ENCODE measurements at regions not wholly inside any gene's neighbourhood (a gene's known extent, or its start where the extent isn't known, plus 50 kb on each side); places are given as distances from the start of the nearest gene placed in this dataset.

GRCh38 chr18:78378983-78379382 is 600.6 kb upstream of the SALL3 start:
- no peak overlapping the region for H3K4me3 ChIP-seq
- H3K27me3 ChIP-seq, result peaks cover 0 to 4% (median 0%) of the 10 kb centered on the region in 3 donors
- intact Hi-C loops (cut with DNase I; ENCODE audit: low total_unique reads), result no loop called here
- no peaks in the 10 kb centered on the region for H3K9me3 ChIP-seq
- TF ChIP-seq CTCF (IDR thresholded peaks at IDR 0.05) (no peak), POLR2A (IDR thresholded peaks at IDR 0.05) (no peak), EP300 (IDR thresholded peaks at IDR 0.05) (no peak), POLR2AphosphoS5 (IDR thresholded peaks at IDR 0.05) (no peak)
- DNase-seq, result no peak
- H3K27ac ChIP-seq, result no peak overlapping the region
- WGBS, 5 donors, result 83 to 90% (median 89%) methylated on average over 3 of the region's 3 CpGs
- no peaks in the 10 kb centered on the region for H3K36me3 ChIP-seq
- no peaks in the 10 kb centered on the region for H3K4me1 ChIP-seq

- TF ChIP-seq POLR2A (IDR thresholded peaks at IDR 0.05) (no peak), EP300 (IDR thresholded peaks at IDR 0.05) (no peak), CTCF (IDR thresholded peaks at IDR 0.05) (no peak), POLR2AphosphoS5 (IDR thresholded peaks at IDR 0.05) (no peak)
- no peak for DNase-seq
- Histone ChIP-seq H3K9me3 (peaks cover 0 to 9% (median 0%) of the 10 kb centered on the region in 4 donors), H3K4me1 (no peaks in the 10 kb centered on the region), H3K36me3 (no peaks in the 10 kb centered on the region), H3K27me3 (peaks cover 0 to 11% (median 0%) of the 10 kb centered on the region in 3 donors), H3K4me3 (no peak overlapping the region), H3K27ac (no peak overlapping the region)
- 85 to 92% (median 89%) methylated on average over 19 to 34 of the region's 34 CpGs for WGBS, 5 donors
- intact Hi-C loops (cut with DNase I; ENCODE audit: low total_unique reads), result no loop called here
Observed at GRCh38 chr18:78390348-78390951, 589.2 kb upstream of the SALL3 start.

GRCh38 chr18:78390952-78391348 is 588.7 kb upstream of the SALL3 start:
- intact Hi-C loops (cut with DNase I; ENCODE audit: low total_unique reads), result no loop called here
- Histone ChIP-seq H3K4me3 (no peak overlapping the region), H3K27me3 (peaks cover 0 to 11% (median 0%) of the 10 kb centered on the region in 3 donors), H3K4me1 (no peaks in the 10 kb centered on the region), H3K9me3 (peaks cover 0 to 9% (median 0%) of the 10 kb centered on the region in 4 donors), H3K27ac (no peak overlapping the region), H3K36me3 (no peaks in the 10 kb centered on the region)
- WGBS, 5 donors, result 89 to 96% (median 92%) methylated on average over 25 to 33 of the region's 33 CpGs
- no peak for DNase-seq
- TF ChIP-seq CTCF (IDR thresholded peaks at IDR 0.05) (no peak), POLR2A (IDR thresholded peaks at IDR 0.05) (no peak), EP300 (IDR thresholded peaks at IDR 0.05) (no peak), POLR2AphosphoS5 (IDR thresholded peaks at IDR 0.05) (no peak)

- WGBS, 5 donors, result 46 to 64% (median 53%) methylated on average over 14 of the region's 14 CpGs
- DNase-seq, result no peak
- intact Hi-C loops (cut with DNase I; ENCODE audit: low total_unique reads), result no loop called here
Observed at GRCh38 chr18:78393086-78393862, 586.3 kb upstream of the SALL3 start.

More at GRCh38 chr18:78393086-78393862, 586.3 kb upstream of the SALL3 start:
- no peak for TF ChIP-seq POLR2A (IDR thresholded peaks at IDR 0.05)
- no peak for TF ChIP-seq CTCF (IDR thresholded peaks at IDR 0.05)
- TF ChIP-seq POLR2AphosphoS5 (IDR thresholded peaks at IDR 0.05), result no peak
- TF ChIP-seq EP300 (IDR thresholded peaks at IDR 0.05), result no peak
- Histone ChIP-seq H3K36me3 (no peaks in the 10 kb centered on the region), H3K4me3 (no peak overlapping the region), H3K27ac (no peak overlapping the region), H3K9me3 (peaks cover 0 to 8% (median 0%) of the 10 kb centered on the region in 4 donors), H3K4me1 (no peaks in the 10 kb centered on the region), H3K27me3 (peaks cover 0 to 11% (median 0%) of the 10 kb centered on the region in 3 donors)
